CD4-positive, alpha-beta T cell treated with Interleukin-4 for 1 hour (primary cell): ENCODE measurements at regions not wholly inside any gene's neighbourhood (a gene's known extent, or its start where the extent isn't known, plus 50 kb on each side); places are given as distances from the start of the nearest gene placed in this dataset.
"Not testable (repeated sequence)": the region's sequence is repeated elsewhere in the genome, so short reads cannot be mapped to it uniquely, and the experiment has no call there.

Source experiments
- DNase-seq, 2 donors: peaks; one replicate each; pipeline ENCODE4 v3.0.0-alpha.2; 2020 to 2022

GRCh38 chr20:60785301-60785700 is 466.8 kb upstream of the CDH4 start:
- DNase-seq: no peak

- DNase-seq: no peak
These were observed 466.3 kb upstream of the CDH4 start for GRCh38 chr20:60785785-60786184.

GRCh38 chr20:60786686-60787217 is 465.3 kb upstream of the CDH4 start:
- DNase-seq: no peak

GRCh38 chr20:60787276-60787675 is 464.8 kb upstream of the CDH4 start:
- no peak for DNase-seq

- no peak for DNase-seq
These were observed 464.0 kb upstream of the CDH4 start for GRCh38 chr20:60788070-60788469.

GRCh38 chr20:60789399-60789798 is 462.7 kb upstream of the CDH4 start:
- DNase-seq: no peak

- not testable (repeated sequence) for DNase-seq
These were observed 461.7 kb upstream of the CDH4 start for GRCh38 chr20:60790339-60790738.

GRCh38 chr20:60791823-60792222 is 460.2 kb upstream of the CDH4 start:
- no peak for DNase-seq

- DNase-seq: no peak
These were observed 459.1 kb upstream of the CDH4 start for GRCh38 chr20:60792941-60793340.

- no peak for DNase-seq
These were observed 457.4 kb upstream of the CDH4 start for GRCh38 chr20:60794674-60795073.

- DNase-seq: no peak
These were observed 456.4 kb upstream of the CDH4 start for GRCh38 chr20:60795651-60796050.

- DNase-seq: no peak
These were observed 451.9 kb upstream of the CDH4 start for GRCh38 chr20:60800185-60800584.

- DNase-seq: no peak
These were observed 449.4 kb upstream of the CDH4 start for GRCh38 chr20:60802676-60803075.

- no peak for DNase-seq
These were observed 448.6 kb upstream of the CDH4 start for GRCh38 chr20:60803335-60804055.

- DNase-seq: no peak
These were observed 447.7 kb upstream of the CDH4 start for GRCh38 chr20:60804240-60804917.

- DNase-seq: no peak
These were observed 447.0 kb upstream of the CDH4 start for GRCh38 chr20:60804918-60805630.

- DNase-seq: no peak
These were observed 445.7 kb upstream of the CDH4 start for GRCh38 chr20:60806354-60806753.

GRCh38 chr20:60806824-60807223 is 445.2 kb upstream of the CDH4 start:
- no peak for DNase-seq

- DNase-seq: no peak
These were observed 443.9 kb upstream of the CDH4 start for GRCh38 chr20:60808003-60808672.

GRCh38 chr20:60808701-60809100 is 443.4 kb upstream of the CDH4 start:
- DNase-seq: no peak

- no peak for DNase-seq
These were observed 441.5 kb upstream of the CDH4 start for GRCh38 chr20:60810561-60810960.

GRCh38 chr20:60812561-60812960 is 439.5 kb upstream of the CDH4 start:
- DNase-seq: no peak

GRCh38 chr20:60813066-60813465 is 439.0 kb upstream of the CDH4 start:
- DNase-seq: no peak
